ENCODE measurements at regions not wholly inside any gene's neighbourhood (a gene's known extent, or its start where the extent isn't known, plus 50 kb on each side); places are given as distances from the start of the nearest gene placed in this dataset.

DNA sequence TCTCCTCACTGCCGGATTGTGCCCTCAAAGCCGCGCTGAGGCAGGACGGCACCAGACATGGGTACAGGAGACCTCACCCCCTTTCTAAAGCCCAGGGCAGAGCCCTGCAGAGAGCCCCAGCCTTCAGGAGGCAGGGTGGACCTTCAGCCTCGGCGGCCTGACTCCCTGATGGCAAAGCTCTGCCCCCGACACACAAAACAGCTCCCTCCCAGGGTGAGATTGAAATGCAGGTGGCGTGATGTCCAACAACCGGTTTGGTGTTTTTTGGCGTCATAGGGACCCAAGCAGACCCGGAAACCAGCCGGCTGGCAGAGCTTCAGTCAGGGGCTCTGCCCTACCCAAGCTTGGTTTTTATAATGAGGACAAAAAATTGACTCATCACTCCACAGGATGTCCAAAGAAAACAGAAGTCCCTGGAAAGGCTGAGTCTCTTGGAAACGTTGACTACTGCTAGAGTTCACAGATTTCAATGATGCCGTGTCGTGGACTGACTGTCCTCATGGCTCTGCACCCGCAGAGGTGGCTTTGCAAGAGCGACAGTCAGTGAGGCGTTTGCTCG is 275.2 kb upstream of the IRX1 start:
- H3K27me3 Mint-ChIP-seq: no peaks in the 10 kb centered on the region
- no peaks in the 10 kb centered on the region for H3K4me1 Mint-ChIP-seq
- H3K27ac Mint-ChIP-seq: no peak overlapping the region
- no peak overlapping the region for H3K4me3 Mint-ChIP-seq
- no peaks in the 10 kb centered on the region for H3K9me3 Mint-ChIP-seq
- no peaks in the 10 kb centered on the region for H3K36me3 Mint-ChIP-seq

DNA sequence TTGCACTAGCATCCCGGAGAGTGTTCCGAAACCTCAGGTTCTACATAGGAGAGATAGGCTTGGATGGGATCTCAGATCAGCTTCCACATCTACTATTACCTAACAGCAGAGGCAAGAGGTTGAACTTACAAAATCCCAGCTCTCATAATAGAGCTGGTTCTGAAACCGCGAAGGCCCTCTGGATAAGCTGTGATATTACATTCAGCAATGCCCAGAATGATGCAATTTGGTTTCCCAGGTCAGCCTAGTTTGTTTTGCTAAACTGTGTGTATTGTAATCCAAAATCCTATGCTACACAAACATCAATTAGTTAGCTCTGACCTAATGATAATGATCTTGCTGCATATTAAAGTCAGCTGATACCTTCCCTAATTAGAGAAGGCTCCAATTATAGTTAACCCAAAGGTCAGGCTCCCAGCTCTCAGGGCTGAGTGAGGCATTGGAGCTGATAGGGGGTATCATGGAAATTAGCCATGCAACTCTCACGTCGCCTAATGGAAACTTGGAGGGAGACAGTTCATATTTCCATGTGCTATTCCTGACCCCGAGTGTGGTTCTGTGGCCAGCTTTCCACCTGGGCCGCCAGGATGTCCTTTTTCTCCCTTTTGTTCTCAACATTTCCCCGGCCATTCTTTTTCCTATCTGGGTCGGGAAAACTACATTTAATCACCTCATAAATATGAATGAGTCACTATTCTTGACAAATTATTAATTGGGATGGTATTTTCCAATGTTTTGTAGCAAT is 278.4 kb upstream of the IRX1 start:
- Mint-ChIP-seq H3K27me3 (no peaks in the 10 kb centered on the region), H3K27ac (no peak overlapping the region), H3K4me1 (no peaks in the 10 kb centered on the region), H3K36me3 (no peaks in the 10 kb centered on the region), H3K4me3 (no peak overlapping the region), H3K9me3 (no peaks in the 10 kb centered on the region)

DNA sequence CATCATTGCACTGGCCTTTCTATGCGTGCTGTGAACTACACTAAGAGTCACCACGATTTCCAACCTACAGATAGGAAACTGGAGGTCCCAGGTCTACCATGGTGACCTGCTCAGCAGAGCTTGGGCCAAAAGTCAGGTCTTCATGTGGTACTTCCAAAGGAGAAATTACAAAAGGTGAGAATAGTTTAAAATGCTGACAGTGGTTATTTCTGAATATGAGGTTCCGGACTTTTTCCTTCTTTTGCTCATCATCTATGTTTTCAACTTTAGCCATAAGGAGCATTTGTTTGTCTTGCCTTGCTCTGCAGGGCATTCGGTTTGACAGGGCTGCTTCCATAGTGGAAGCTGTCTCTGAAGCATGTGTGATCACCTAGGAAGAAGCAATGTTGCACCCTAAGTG is 282.1 kb upstream of the IRX1 start:
- Mint-ChIP-seq H3K9me3 (no peaks in the 10 kb centered on the region), H3K27me3 (no peaks in the 10 kb centered on the region), H3K4me3 (no peak overlapping the region), H3K27ac (no peak overlapping the region), H3K4me1 (no peaks in the 10 kb centered on the region), H3K36me3 (no peaks in the 10 kb centered on the region)

DNA sequence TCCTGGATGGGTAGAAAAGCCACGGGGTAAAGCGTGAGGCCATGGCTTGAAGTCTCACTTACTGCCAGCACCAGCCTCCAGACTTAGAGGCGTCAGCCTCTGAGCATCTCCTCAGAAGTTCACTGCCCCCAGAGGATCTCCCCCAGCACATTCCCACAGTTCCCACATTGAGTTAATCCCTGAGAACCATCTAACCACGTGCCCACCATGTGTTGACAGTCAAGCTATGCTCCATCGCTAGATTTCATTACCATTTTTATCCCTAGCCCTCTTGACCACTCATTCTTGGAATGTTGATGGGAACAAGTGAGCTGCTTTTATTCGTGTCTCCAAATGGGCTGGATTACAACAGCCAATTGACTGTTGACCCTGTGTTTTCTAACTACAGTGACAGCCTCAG is 283.3 kb upstream of the IRX1 start:
- H3K27me3 Mint-ChIP-seq: no peaks in the 10 kb centered on the region
- H3K4me1 Mint-ChIP-seq: no peaks in the 10 kb centered on the region
- H3K36me3 Mint-ChIP-seq: no peaks in the 10 kb centered on the region
- H3K27ac Mint-ChIP-seq: no peak overlapping the region
- H3K4me3 Mint-ChIP-seq: no peak overlapping the region
- H3K9me3 Mint-ChIP-seq: no peaks in the 10 kb centered on the region

DNA sequence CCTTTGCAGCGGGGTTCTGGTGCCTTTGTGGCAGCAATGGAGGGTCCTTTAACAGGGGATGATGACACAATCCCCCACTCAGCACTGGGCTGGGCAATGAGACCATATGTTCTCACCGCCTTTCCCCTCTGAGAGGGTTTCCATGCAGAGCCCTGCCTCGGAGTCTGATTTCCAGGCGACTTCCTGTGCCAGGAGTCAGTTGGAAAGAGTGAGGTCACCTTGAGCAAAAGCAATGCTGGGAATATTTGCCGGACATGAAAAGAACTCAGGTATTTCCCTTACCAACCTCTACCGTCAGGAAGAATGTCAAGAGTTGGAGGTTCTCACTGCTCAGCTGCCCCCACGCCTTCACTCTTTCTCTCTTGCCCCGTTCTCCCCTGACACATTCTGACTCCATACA is 284.2 kb upstream of the IRX1 start:
- Mint-ChIP-seq H3K9me3 (no peaks in the 10 kb centered on the region), H3K4me1 (no peaks in the 10 kb centered on the region), H3K4me3 (no peak overlapping the region), H3K36me3 (no peaks in the 10 kb centered on the region), H3K27ac (no peak overlapping the region), H3K27me3 (no peaks in the 10 kb centered on the region)

DNA sequence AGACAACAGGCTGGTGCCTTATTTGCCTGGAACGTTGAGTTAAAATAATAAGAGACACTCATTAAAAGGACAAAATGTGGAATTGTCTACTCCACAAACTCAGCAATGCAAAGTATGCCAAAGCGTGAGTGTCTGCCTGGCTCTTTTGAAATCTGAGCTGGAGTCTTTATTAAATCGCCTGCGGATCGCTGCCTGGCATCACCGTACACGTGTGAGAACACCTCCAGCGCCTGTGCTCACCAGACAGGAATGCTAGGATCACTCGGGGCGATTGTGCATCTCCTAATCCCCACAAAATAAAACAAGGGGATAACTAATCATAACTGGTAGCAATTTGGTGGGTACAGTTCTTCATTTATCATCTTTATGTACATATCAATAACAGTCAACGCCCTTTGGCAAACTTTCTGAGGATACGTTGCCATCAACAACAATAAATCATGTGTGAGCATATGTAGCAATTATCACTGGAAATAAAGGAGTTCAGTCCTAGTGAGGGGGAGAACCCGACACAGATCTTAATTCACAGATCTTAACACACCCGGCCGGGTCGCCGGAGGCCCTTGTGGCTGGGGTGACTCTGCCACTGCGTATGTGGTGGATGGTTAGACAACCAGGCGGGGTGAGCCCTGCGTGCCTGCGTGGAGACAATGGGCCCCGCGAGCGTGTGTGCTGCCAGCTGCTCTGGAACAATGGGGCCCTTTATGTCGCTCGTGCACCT is 284.9 kb upstream of the IRX1 start:
- Mint-ChIP-seq H3K27ac (no peak overlapping the region), H3K9me3 (no peaks in the 10 kb centered on the region), H3K4me1 (no peaks in the 10 kb centered on the region), H3K36me3 (no peaks in the 10 kb centered on the region), H3K27me3 (no peaks in the 10 kb centered on the region), H3K4me3 (no peak overlapping the region)

DNA sequence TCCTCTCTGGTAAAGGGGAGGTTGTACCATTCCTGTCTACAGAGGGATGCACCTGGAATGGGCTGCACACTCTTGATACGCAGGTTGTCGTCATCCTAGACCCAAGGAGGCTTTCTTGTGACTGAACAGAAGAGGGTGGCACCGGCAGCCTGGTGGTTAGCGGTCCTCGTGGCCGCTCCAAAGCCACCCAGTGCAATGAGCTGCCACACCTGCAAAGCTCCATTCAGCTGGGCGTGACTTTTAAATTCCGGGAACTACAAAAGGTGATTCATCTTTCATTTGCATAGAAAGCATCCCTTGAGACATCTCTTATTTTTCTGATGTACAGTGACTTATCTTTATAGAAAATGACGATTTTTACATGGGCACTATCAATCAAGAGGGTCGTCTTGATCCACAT is 286.1 kb upstream of the IRX1 start:
- H3K36me3 Mint-ChIP-seq: peaks cover 1% of the 10 kb centered on the region
- peaks cover 5% of the 10 kb centered on the region for H3K9me3 Mint-ChIP-seq
- no peak overlapping the region for H3K27ac Mint-ChIP-seq

DNA sequence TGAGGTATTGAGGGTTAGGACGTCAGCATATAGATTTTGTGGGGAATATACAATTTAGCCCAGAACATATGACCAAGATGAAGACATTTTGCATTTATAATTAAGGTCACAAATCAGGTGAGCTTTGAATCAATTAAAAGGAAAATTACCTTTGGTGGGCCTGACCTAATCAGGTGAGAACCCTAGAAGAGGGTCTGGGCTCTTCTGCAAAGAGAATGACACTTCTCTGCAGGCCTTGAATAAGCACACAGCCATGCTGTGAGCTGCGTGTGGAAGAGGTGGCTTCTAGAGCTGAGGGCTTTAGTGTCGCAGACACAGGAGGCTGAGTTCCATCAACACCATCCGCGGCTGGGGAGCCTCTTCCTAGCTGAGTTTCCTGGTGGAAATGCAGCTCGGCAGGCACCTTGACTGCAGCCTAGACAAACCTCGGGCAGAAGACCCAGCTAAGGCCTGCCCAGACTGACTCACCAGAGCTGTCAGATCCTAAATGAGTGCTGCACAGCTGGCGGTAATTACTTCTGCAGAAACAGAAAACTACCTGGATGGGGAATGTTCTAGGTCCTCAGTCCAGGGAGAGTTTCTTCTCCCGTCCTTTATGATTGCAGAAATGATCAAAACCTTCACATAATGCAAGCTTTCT is 287.5 kb upstream of the IRX1 start:
- Mint-ChIP-seq H3K9me3 (peaks cover 5% of the 10 kb centered on the region), H3K27ac (no peak overlapping the region), H3K4me1 (no peaks in the 10 kb centered on the region), H3K27me3 (no peaks in the 10 kb centered on the region), H3K36me3 (peaks cover 1% of the 10 kb centered on the region), H3K4me3 (no peak overlapping the region)

More for the DNA sequence above, 286.1 kb upstream of the IRX1 start:
- Mint-ChIP-seq H3K27me3 (no peaks in the 10 kb centered on the region), H3K4me1 (no peaks in the 10 kb centered on the region), H3K4me3 (no peak overlapping the region)

DNA sequence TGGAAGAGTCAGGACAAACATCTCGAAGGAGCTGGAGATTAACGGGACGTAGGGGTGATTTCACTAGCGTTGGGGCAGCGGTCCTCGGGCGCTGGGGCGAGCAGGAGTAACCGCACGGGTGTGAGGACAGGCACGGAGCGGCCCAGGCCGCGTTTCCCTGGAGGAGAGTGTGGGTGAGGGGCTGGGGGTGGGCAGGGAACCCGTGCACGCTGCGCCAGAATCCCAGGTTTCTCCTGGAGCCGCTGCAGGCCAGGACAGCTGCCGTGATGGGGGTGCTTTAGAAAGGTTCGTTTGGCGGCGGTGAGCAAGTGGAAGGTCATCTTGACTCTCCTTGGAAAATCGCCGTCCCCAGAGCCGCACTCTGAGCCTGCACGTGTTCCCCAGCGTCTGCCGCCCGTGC is 290.2 kb upstream of the IRX1 start:
- H3K36me3 Mint-ChIP-seq: peaks cover 1% of the 10 kb centered on the region
- peaks cover 5% of the 10 kb centered on the region for H3K9me3 Mint-ChIP-seq
- H3K27me3 Mint-ChIP-seq: peaks cover 5% of the 10 kb centered on the region

DNA sequence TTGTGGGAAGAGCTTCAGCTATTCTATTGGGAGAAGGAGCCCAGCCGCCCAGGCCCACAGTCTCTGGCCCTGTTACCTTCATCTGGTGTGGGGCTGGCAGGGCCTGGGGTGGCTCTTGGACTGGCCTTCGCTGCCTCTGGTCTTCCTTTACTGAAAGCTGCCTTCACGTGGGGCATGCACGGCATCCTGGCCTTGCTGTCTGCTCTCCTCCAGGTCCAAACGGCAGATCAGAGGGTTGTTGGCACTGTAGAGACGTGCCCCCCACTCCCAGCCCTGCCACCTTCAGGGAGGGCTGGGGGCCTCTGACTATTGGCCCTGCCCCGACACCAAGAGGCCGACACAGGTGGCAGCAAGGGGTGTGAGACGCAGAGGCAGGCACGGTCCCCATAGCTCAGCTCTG is 291.3 kb upstream of the IRX1 start:
- H3K36me3 Mint-ChIP-seq: peaks cover 1% of the 10 kb centered on the region
- H3K9me3 Mint-ChIP-seq: peaks cover 5% of the 10 kb centered on the region
- H3K4me3 Mint-ChIP-seq: no peak overlapping the region
- H3K27me3 Mint-ChIP-seq: peaks cover 6% of the 10 kb centered on the region
- no peaks in the 10 kb centered on the region for H3K4me1 Mint-ChIP-seq
- no peak overlapping the region for H3K27ac Mint-ChIP-seq

More for the DNA sequence above, 290.2 kb upstream of the IRX1 start:
- H3K4me1 Mint-ChIP-seq: no peaks in the 10 kb centered on the region
- H3K4me3 Mint-ChIP-seq: no peak overlapping the region
- H3K27ac Mint-ChIP-seq: no peak overlapping the region

DNA sequence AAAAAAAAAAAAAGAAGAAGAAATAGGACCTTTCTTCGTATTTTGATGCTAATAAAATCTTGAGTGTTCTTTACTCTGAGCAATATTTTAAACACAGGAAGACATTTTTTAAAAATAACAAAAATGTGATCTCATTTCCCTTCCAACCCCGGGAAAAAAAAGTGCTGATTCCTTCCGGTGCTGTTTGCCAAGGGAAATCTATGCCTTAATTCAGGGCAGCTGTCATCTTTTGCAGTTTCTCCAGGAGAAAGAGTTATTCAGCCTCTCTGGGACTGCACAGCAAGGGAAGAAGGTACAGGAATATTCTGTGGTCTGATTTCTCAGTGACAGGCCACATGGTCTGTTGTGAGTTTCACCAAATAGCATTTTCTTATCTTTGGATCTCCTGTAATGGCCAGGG is 291.9 kb upstream of the IRX1 start:
- Mint-ChIP-seq H3K4me3 (no peak overlapping the region), H3K4me1 (no peaks in the 10 kb centered on the region), H3K27ac (no peak overlapping the region), H3K36me3 (peaks cover 1% of the 10 kb centered on the region), H3K9me3 (peaks cover 5% of the 10 kb centered on the region), H3K27me3 (peaks cover 7% of the 10 kb centered on the region)

DNA sequence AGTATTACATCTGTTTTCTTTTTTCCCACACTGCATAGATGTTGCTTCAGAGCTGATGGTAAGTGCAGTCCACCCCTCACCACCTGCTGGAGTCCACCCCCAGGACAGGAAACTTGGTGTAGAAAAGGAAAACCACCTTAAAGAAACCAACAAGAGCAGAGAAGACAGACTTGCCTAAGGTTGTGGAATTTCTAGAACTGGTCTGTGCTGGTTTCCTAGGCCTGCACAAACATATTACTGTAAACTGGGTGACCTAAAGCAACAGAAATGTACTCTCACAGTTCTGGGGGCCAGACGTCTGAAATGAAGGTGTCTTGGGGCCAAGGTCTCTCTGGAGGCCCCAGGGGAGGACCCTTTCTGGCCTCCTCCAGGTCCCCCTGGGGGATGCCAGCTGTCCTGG is 293.4 kb upstream of the IRX1 start:
- Mint-ChIP-seq H3K27me3 (peaks cover 7% of the 10 kb centered on the region), H3K27ac (no peak overlapping the region), H3K9me3 (peaks cover 5% of the 10 kb centered on the region), H3K36me3 (peaks cover 1% of the 10 kb centered on the region), H3K4me1 (no peaks in the 10 kb centered on the region), H3K4me3 (no peak overlapping the region)

DNA sequence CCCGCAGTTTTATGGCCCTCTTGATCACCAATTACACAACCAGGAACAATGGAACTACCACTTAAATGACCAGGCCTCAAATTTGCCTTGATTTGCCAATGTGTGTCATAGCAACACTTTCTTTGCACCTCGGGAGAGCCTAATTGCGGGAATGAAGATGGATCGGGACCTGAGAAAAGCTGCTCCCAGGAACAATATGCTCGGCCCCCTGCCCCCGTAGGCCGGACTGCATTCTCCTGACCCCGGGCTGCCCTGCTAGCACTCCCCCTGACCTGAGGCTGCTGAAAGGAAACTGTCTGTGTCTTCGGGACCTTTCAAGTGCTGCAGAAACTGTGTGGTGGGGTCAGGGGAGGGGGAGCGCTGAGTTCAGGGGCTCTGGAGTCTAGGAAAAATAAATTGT is 294.3 kb upstream of the IRX1 start:
- no peak overlapping the region for H3K27ac Mint-ChIP-seq
- peaks cover 7% of the 10 kb centered on the region for H3K27me3 Mint-ChIP-seq
- H3K4me1 Mint-ChIP-seq: no peaks in the 10 kb centered on the region
- H3K9me3 Mint-ChIP-seq: peaks cover 5% of the 10 kb centered on the region
- H3K4me3 Mint-ChIP-seq: no peak overlapping the region
- H3K36me3 Mint-ChIP-seq: peaks cover 1% of the 10 kb centered on the region

DNA sequence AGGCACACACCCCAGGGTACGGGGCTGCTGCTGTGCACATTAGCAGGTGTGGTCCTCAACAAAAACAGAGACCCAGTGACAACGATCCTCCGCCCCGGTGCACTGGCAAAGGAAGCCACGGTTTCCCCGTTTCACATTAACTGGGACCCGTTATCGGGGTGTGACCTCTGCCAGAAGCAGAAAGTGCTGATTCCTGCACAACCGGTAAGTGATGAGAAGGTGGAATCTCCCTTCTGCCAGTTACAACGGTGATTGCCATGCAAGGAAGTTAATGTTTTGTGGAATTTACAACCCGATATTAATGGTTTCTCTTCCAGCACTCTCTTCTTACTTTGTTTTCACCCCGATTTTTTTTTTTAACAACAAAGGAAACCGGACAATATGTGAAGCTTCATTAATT is 294.9 kb upstream of the IRX1 start:
- Mint-ChIP-seq H3K9me3 (peaks cover 5% of the 10 kb centered on the region), H3K36me3 (peaks cover 1% of the 10 kb centered on the region), H3K27me3 (peaks cover 7% of the 10 kb centered on the region), H3K4me1 (no peaks in the 10 kb centered on the region), H3K27ac (no peak overlapping the region), H3K4me3 (no peak overlapping the region)

DNA sequence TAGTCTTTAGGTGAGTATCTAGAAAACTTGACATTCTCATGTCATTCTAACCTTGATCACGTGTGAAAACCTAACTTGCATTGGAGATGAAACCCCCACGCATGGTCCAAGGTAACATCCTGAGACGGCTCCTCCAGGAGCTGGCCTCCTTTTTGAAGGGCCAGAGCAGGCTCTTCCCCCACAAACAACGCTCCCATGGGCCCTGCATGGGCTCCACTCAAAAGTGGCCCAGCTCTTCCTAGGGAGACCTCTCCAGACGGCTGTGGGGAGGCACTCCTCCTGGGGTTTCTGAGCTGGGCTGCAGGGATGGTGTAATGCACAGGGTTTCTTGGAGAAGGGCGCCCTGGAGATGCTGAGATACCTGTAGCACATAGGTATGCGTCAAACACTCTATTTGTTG is 296.2 kb upstream of the IRX1 start:
- Mint-ChIP-seq H3K4me3 (no peak overlapping the region), H3K27ac (no peak overlapping the region)

DNA sequence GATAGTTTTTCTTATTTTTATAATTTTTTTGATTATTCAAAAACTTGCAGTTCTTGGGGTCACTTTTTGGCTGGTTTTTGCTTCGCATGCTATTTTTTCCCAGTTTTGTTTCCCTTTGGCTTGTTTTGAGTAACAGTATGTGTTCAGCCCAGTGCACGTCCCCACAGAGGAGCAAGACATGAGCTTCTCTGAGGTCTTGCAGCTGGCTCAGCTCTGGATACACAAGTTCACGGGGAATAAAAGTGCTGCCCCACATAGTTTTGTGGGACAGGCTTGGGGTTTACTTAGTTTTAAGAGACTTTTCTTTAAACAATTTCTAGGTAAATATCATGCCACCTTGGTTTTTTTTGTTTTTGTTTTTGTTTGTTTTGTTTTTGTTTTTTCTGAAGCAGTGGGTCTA is 297.8 kb upstream of the IRX1 start:
- H3K4me1 Mint-ChIP-seq: no peaks in the 10 kb centered on the region
- peaks cover 7% of the 10 kb centered on the region for H3K27me3 Mint-ChIP-seq
- no peaks in the 10 kb centered on the region for H3K9me3 Mint-ChIP-seq
- H3K4me3 Mint-ChIP-seq: no peak overlapping the region
- no peaks in the 10 kb centered on the region for H3K36me3 Mint-ChIP-seq
- no peak overlapping the region for H3K27ac Mint-ChIP-seq

More for the DNA sequence above, 296.2 kb upstream of the IRX1 start:
- H3K36me3 Mint-ChIP-seq: no peaks in the 10 kb centered on the region
- H3K4me1 Mint-ChIP-seq: no peaks in the 10 kb centered on the region
- H3K27me3 Mint-ChIP-seq: peaks cover 7% of the 10 kb centered on the region
- no peaks in the 10 kb centered on the region for H3K9me3 Mint-ChIP-seq

Data from activated naive CD4-positive, alpha-beta T cell treated with anti-CD3 and anti-CD28 coated beads, Interleukin-2, amount 50 U/mL, for 24 hours (primary cell).